Liver (tissue), 8 donors: ENCODE measurements at regions not wholly inside any gene's neighbourhood (a gene's known extent, or its start where the extent isn't known, plus 50 kb on each side); places are given as distances from the start of the nearest gene placed in this dataset.

ENCODE experiments used
- DNase-seq: peaks from one replicate; pipeline ENCODE4 v3.0.0-alpha.2; 2017; ENCODE audit warnings: low spot score
- H3K27ac ChIP-seq, 2 donors: one replicate each; pipeline ENCODE4 v1.7.0; 2013; ENCODE audit warnings: inconsistent platforms in 2 of 2, low read length in 2 of 2, control low read depth in 1 of 2, low read depth in 1 of 2, mild to moderate bottlenecking in 1 of 2
- H3K27me3 ChIP-seq, 4 donors: one replicate each; pipeline versions ENCODE4 v1.6.1 to v1.7.0; 2013; ENCODE audit warnings: low read length in 3 of 4, inconsistent platforms in 1 of 4, mild to moderate bottlenecking in 1 of 4, moderate library complexity in 1 of 4; ENCODE audit not compliant: control insufficient read depth in 4 of 4, insufficient read depth in 4 of 4
- H3K36me3 ChIP-seq, 4 donors: one replicate each; pipeline versions ENCODE4 v1.6.1 to v1.7.0; 2013; ENCODE audit warnings: low read length in 3 of 4, mild to moderate bottlenecking in 3 of 4, low read depth in 1 of 4, moderate library complexity in 1 of 4; ENCODE audit not compliant: control insufficient read depth in 4 of 4, insufficient read depth in 3 of 4
- H3K4me1 ChIP-seq, 4 donors: one replicate each; pipeline versions ENCODE4 v1.6.1 to v1.7.0; 2013; ENCODE audit warnings: low read length in 3 of 4, mild to moderate bottlenecking in 3 of 4, moderate library complexity in 1 of 4; ENCODE audit not compliant: control insufficient read depth in 4 of 4, insufficient read depth in 4 of 4
- H3K4me3 ChIP-seq, 3 donors: one replicate each; pipeline versions ENCODE4 v1.6.1 to v1.7.0; 2013; ENCODE audit warnings: low read length in 3 of 3, control low read depth in 1 of 3, low read depth in 1 of 3, mild to moderate bottlenecking in 1 of 3
- H3K9ac ChIP-seq, 2 donors: one replicate each; pipeline ENCODE4 v1.7.0; 2013; ENCODE audit warnings: low read length in 2 of 2, mild to moderate bottlenecking in 2 of 2, moderate library complexity in 2 of 2, control low read depth in 1 of 2, low read depth in 1 of 2
- H3K9me3 ChIP-seq, 4 donors: one replicate each; pipeline versions ENCODE4 v1.6.1 to v1.7.0; 2013; ENCODE audit warnings: low read length in 3 of 4; ENCODE audit not compliant: control insufficient read depth in 4 of 4
- EGR1 ChIP-seq, 2 donors: IDR thresholded peaks; 2 replicates each; pipeline ENCODE4 v1.6.1; 2016 to 2018; ENCODE audit warnings: antibody characterized with exemption in 2 of 2, low read depth in 2 of 2
- FOXA1 ChIP-seq: IDR thresholded peaks from 2 replicates; pipeline ENCODE4 v1.6.1; 2016; ENCODE audit warnings: antibody characterized with exemption
- FOXA2 ChIP-seq: IDR thresholded peaks from 2 replicates; pipeline ENCODE4 v1.6.1; 2016; ENCODE audit warnings: antibody characterized with exemption
- GABPA ChIP-seq, 2 donors: IDR thresholded peaks in 1 of 2; conservative IDR thresholded peaks in 1 of 2; 2 replicates each; pipeline ENCODE4 v1.6.1; 2016; ENCODE audit warnings: antibody characterized with exemption in 2 of 2, mild to moderate bottlenecking in 1 of 2, moderate library complexity in 1 of 2
- HNF4A ChIP-seq, 2 donors: conservative IDR thresholded peaks; 2 replicates each; pipeline ENCODE4 v1.6.1; 2016; ENCODE audit warnings: antibody characterized with exemption in 2 of 2, mild to moderate bottlenecking in 2 of 2
- HNF4G ChIP-seq: IDR thresholded peaks from 2 replicates; pipeline ENCODE4 v1.6.1; 2016; ENCODE audit warnings: antibody characterized with exemption
- JUND ChIP-seq, 2 donors: IDR thresholded peaks; 2 replicates each; pipeline ENCODE4 v1.6.1; 2016; ENCODE audit warnings: antibody characterized with exemption in 2 of 2
- NR2F2 ChIP-seq: IDR thresholded peaks from 2 replicates; pipeline ENCODE4 v1.6.1; 2016; ENCODE audit warnings: antibody characterized with exemption
- RAD21 ChIP-seq, 2 donors: IDR thresholded peaks; 2 replicates each; pipeline ENCODE4 v1.6.1; 2016; ENCODE audit warnings: antibody characterized with exemption in 2 of 2, mild to moderate bottlenecking in 2 of 2
- RXRA ChIP-seq, 2 donors: IDR thresholded peaks; 2 replicates each; pipeline ENCODE4 v1.6.1; 2017 to 2018; ENCODE audit warnings: antibody characterized with exemption in 2 of 2, mild to moderate bottlenecking in 1 of 2
- SP1 ChIP-seq: IDR thresholded peaks from 2 replicates; pipeline ENCODE4 v1.6.1; 2018; ENCODE audit warnings: antibody characterized with exemption, mild to moderate bottlenecking
- TAF1 ChIP-seq: conservative IDR thresholded peaks from 2 replicates; pipeline ENCODE4 v1.6.1; 2016; ENCODE audit warnings: antibody characterized with exemption, mild to moderate bottlenecking
- YY1 ChIP-seq: IDR thresholded peaks from 2 replicates; pipeline ENCODE4 v1.6.1; 2016; ENCODE audit warnings: antibody characterized with exemption, mild to moderate bottlenecking
- WGBS: extraction: QIAGEN DNeasy Blood & Tissue Kit; methylation state at CpG from one replicate; pipeline ENCODE4 v1.1.7; 2013; 5-methylcytosine and 5-hydroxymethylcytosine counted together
- TF ChIP-seq, protein P1 (sequence below): IDR thresholded peaks from 2 replicates; pipeline ENCODE4 v1.6.1; 2016; ENCODE audit warnings: antibody characterized with exemption, mild to moderate bottlenecking
- TF ChIP-seq, protein P2 (sequence below): IDR thresholded peaks from 2 replicates; pipeline ENCODE4 v1.6.1; 2016; ENCODE audit warnings: antibody characterized with exemption
- TF ChIP-seq, protein P3 (sequence below): fragments of 150-350 bp; IDR thresholded peaks from 2 replicates; pipeline ENCODE4 v1.5.1; 2017; ENCODE audit warnings: improper control_type of control experiment, low read depth, low read length; ENCODE audit not compliant: missing input control
- TF ChIP-seq, protein P4 (sequence below): IDR thresholded peaks from 2 replicates; pipeline ENCODE4 v1.6.1; 2016; ENCODE audit warnings: antibody characterized with exemption
- TF ChIP-seq, protein P5 (sequence below): IDR thresholded peaks from 2 replicates; pipeline ENCODE4 v1.6.1; 2016; ENCODE audit warnings: antibody characterized with exemption
- donor health status: healthy.
- donor health status: healthy.
- donor health status: healthy.
- donor health status: healthy.
- donor health status: healthy.

DNA sequence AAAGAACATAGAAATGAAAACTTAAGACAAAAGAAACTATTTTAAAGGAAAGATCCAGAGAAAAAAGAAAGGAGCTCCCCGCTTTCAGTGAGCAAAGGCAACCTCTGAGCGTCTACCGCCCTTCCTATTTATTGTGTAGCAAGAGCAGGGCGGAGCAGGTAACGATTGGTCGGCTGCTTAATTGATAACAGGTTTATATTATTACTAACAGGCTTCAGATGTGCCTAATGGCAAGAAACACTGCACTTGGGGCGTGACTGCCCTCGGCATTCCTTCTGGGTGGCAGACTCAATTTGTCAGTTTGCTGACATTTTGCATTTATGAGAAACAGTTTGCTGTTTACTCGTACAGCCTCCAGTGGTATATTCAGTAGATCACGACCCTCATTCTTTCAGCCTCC is 482.7 kb upstream of the C9orf72 start:
- DNase-seq, result no peak
- no peaks in the 10 kb centered on the region for H3K36me3 ChIP-seq
- no peak for TF ChIP-seq YY1
- TF ChIP-seq RAD21 (IDR thresholded peaks at IDR 0.05), result no peak
- no peak for TF ChIP-seq EGR1 (IDR thresholded peaks at IDR 0.05; ENCODE audit: low read depth in 2 of 2)
- TF ChIP-seq HNF4A (conservative IDR thresholded peaks at IDR 0.05), result no peak
- TF ChIP-seq FOXA2, result no peak
- TF ChIP-seq, protein P1, sequence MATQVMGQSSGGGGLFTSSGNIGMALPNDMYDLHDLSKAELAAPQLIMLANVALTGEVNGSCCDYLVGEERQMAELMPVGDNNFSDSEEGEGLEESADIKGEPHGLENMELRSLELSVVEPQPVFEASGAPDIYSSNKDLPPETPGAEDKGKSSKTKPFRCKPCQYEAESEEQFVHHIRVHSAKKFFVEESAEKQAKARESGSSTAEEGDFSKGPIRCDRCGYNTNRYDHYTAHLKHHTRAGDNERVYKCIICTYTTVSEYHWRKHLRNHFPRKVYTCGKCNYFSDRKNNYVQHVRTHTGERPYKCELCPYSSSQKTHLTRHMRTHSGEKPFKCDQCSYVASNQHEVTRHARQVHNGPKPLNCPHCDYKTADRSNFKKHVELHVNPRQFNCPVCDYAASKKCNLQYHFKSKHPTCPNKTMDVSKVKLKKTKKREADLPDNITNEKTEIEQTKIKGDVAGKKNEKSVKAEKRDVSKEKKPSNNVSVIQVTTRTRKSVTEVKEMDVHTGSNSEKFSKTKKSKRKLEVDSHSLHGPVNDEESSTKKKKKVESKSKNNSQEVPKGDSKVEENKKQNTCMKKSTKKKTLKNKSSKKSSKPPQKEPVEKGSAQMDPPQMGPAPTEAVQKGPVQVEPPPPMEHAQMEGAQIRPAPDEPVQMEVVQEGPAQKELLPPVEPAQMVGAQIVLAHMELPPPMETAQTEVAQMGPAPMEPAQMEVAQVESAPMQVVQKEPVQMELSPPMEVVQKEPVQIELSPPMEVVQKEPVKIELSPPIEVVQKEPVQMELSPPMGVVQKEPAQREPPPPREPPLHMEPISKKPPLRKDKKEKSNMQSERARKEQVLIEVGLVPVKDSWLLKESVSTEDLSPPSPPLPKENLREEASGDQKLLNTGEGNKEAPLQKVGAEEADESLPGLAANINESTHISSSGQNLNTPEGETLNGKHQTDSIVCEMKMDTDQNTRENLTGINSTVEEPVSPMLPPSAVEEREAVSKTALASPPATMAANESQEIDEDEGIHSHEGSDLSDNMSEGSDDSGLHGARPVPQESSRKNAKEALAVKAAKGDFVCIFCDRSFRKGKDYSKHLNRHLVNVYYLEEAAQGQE, result no peak
- TF ChIP-seq NR2F2, result no peak
- no peak for TF ChIP-seq JUND (IDR thresholded peaks at IDR 0.05)
- TF ChIP-seq, protein P2, sequence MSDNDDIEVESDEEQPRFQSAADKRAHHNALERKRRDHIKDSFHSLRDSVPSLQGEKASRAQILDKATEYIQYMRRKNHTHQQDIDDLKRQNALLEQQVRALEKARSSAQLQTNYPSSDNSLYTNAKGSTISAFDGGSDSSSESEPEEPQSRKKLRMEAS, result no peak
- no peak for TF ChIP-seq FOXA1
- TF ChIP-seq, protein P3, sequence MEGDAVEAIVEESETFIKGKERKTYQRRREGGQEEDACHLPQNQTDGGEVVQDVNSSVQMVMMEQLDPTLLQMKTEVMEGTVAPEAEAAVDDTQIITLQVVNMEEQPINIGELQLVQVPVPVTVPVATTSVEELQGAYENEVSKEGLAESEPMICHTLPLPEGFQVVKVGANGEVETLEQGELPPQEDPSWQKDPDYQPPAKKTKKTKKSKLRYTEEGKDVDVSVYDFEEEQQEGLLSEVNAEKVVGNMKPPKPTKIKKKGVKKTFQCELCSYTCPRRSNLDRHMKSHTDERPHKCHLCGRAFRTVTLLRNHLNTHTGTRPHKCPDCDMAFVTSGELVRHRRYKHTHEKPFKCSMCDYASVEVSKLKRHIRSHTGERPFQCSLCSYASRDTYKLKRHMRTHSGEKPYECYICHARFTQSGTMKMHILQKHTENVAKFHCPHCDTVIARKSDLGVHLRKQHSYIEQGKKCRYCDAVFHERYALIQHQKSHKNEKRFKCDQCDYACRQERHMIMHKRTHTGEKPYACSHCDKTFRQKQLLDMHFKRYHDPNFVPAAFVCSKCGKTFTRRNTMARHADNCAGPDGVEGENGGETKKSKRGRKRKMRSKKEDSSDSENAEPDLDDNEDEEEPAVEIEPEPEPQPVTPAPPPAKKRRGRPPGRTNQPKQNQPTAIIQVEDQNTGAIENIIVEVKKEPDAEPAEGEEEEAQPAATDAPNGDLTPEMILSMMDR, result no peak
- no peak for TF ChIP-seq SP1
- no peaks in the 10 kb centered on the region for H3K27me3 ChIP-seq
- no peaks in the 10 kb centered on the region for H3K4me1 ChIP-seq
- peaks cover 0 to 5% (median 0%) of the 10 kb centered on the region in 4 donors for H3K9me3 ChIP-seq
- 84% methylated on average over 10 of the region's 10 CpGs for WGBS
- H3K4me3 ChIP-seq, result no peak overlapping the region
- no peak overlapping the region for H3K9ac ChIP-seq
- H3K27ac ChIP-seq, result no peak overlapping the region

DNA sequence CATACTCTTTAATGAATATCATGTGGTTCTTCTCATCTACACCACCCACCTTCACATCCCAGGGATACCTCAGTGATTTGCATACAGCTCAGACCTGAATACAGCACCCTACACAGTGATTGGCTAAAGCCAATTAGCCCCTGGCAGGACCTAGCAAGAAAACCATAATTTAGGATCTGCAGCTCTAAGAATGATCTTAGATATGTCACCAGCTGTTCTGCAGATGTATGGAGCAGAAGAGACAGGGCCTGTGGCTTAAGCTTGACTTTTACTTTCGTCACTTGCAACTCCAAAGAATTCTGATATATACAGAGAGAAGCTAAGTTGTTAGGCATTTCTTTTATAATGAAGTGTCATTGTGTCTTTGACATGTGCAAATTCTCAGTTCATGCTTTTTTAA is 483.2 kb upstream of the C9orf72 start:
- no peak overlapping the region for H3K27ac ChIP-seq
- H3K27me3 ChIP-seq, result no peaks in the 10 kb centered on the region
- no peak overlapping the region for H3K4me3 ChIP-seq
- WGBS, result 86% methylated on average over 1 of the region's 1 CpG
- no peaks in the 10 kb centered on the region for H3K4me1 ChIP-seq
- peaks cover 0 to 5% (median 0%) of the 10 kb centered on the region in 4 donors for H3K9me3 ChIP-seq
- TF ChIP-seq GABPA (IDR thresholded peaks at IDR 0.05 in 1 of 2, conservative IDR thresholded peaks at IDR 0.05 in 1 of 2) (no peak), HNF4G (no peak), JUND (IDR thresholded peaks at IDR 0.05) (no peak), HNF4A (conservative IDR thresholded peaks at IDR 0.05) (no peak), FOXA2 (no peak), FOXA1 (no peak), SP1 (no peak), RXRA (IDR thresholded peaks at IDR 0.05) (no peak), TAF1 (no peak), RAD21 (IDR thresholded peaks at IDR 0.05) (no peak), YY1 (no peak), EGR1 (IDR thresholded peaks at IDR 0.05; ENCODE audit: low read depth in 2 of 2) (no peak), NR2F2 (no peak)
- TF ChIP-seq, protein P4, sequence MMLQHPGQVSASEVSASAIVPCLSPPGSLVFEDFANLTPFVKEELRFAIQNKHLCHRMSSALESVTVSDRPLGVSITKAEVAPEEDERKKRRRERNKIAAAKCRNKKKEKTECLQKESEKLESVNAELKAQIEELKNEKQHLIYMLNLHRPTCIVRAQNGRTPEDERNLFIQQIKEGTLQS, result no peak
- TF ChIP-seq, protein P5, sequence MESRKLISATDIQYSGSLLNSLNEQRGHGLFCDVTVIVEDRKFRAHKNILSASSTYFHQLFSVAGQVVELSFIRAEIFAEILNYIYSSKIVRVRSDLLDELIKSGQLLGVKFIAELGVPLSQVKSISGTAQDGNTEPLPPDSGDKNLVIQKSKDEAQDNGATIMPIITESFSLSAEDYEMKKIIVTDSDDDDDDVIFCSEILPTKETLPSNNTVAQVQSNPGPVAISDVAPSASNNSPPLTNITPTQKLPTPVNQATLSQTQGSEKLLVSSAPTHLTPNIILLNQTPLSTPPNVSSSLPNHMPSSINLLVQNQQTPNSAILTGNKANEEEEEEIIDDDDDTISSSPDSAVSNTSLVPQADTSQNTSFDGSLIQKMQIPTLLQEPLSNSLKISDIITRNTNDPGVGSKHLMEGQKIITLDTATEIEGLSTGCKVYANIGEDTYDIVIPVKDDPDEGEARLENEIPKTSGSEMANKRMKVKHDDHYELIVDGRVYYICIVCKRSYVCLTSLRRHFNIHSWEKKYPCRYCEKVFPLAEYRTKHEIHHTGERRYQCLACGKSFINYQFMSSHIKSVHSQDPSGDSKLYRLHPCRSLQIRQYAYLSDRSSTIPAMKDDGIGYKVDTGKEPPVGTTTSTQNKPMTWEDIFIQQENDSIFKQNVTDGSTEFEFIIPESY, result no peak
- TF ChIP-seq, protein P1, result no peak
- TF ChIP-seq, protein P2, result no peak
- DNase-seq, result no peak
- no peaks in the 10 kb centered on the region for H3K36me3 ChIP-seq
- H3K9ac ChIP-seq, result no peak overlapping the region
